Ishikawa (cell line): ENCODE measurements at regions not wholly inside any gene's neighbourhood (a gene's known extent, or its start where the extent isn't known, plus 50 kb on each side); places are given as distances from the start of the nearest gene placed in this dataset.

ENCODE experiments used
- CEBPB ChIP-seq: IDR thresholded peaks from 2 replicates; pipeline ENCODE4 v1.6.1; 2012
- CREB1 ChIP-seq: IDR thresholded peaks from 2 replicates; pipeline ENCODE4 v1.6.1; 2012; ENCODE audit warnings: low read depth
- EGR1 ChIP-seq: IDR thresholded peaks from 2 replicates; pipeline ENCODE4 v1.6.1; 2012
- EP300 ChIP-seq: IDR thresholded peaks from 2 replicates; pipeline ENCODE4 v1.6.1; 2012; ENCODE audit warnings: borderline replicate concordance
- FOXM1 ChIP-seq: IDR thresholded peaks from 2 replicates; pipeline ENCODE4 v1.6.1; 2012; ENCODE audit warnings: low read depth, borderline replicate concordance
- MAX ChIP-seq: IDR thresholded peaks from 2 replicates; pipeline ENCODE4 v1.6.1; 2012
- RAD21 ChIP-seq: IDR thresholded peaks from 2 replicates; pipeline ENCODE4 v1.6.1; 2012; ENCODE audit warnings: low read depth
- REST ChIP-seq: IDR thresholded peaks from 2 replicates; pipeline ENCODE4 v1.6.1; 2012; ENCODE audit warnings: low read depth, mild to moderate bottlenecking
- TAF1 ChIP-seq: IDR thresholded peaks from 2 replicates; pipeline ENCODE4 v1.6.1; 2012; ENCODE audit warnings: low read depth, mild to moderate bottlenecking
- TCF12 ChIP-seq: IDR thresholded peaks from 2 replicates; pipeline ENCODE4 v1.6.1; 2012; ENCODE audit warnings: low read depth
- TEAD4 ChIP-seq: IDR thresholded peaks from 2 replicates; pipeline ENCODE4 v1.6.1; 2012
- USF1 ChIP-seq: IDR thresholded peaks from 2 replicates; pipeline ENCODE4 v1.6.1; 2012
- YY1 ChIP-seq: IDR thresholded peaks from 2 replicates; pipeline ENCODE4 v1.6.1; 2012; ENCODE audit warnings: low read depth

GRCh38 chr3:65026151-65026550 lies 338.4 kb upstream of the ADAMTS9 start:
- TF ChIP-seq TAF1 (no peak), FOXM1 (no peak), CEBPB (no peak), MAX (no peak), USF1 (no peak), YY1 (no peak), REST (no peak), TCF12 (no peak), EP300 (no peak), CREB1 (no peak), TEAD4 (no peak), RAD21 (no peak), EGR1 (no peak)
